ENCODE measurements at regions not wholly inside any gene's neighbourhood (a gene's known extent, or its start where the extent isn't known, plus 50 kb on each side); places are given as distances from the start of the nearest gene placed in this dataset.

GRCh38 chr1:187928696-187929095 is 1099.9 kb downstream of the PLA2G4A start:
- TF ChIP-seq CTCF (IDR thresholded peaks at IDR 0.05) (no peak), POLR2A (IDR thresholded peaks at IDR 0.05) (no peak)
